ENCODE measurements at regions not wholly inside any gene's neighbourhood (a gene's known extent, or its start where the extent isn't known, plus 50 kb on each side); places are given as distances from the start of the nearest gene placed in this dataset.

GRCh38 chr2:144587306-144587705 is 67.4 kb upstream of the ZEB2 start:
- no peaks in the 10 kb centered on the region for H3K9me3 ChIP-seq (ENCODE audit: control insufficient read depth, insufficient read depth, low read depth, low read length)
- ChIA-PET CTCF (interaction anchor here (0.6 kb wide), 1 partner anchor 769 kb away, joined by 3 read pairs; no protein-coding TSS in a partner anchor), POLR2A (no interaction called here)

DNA sequence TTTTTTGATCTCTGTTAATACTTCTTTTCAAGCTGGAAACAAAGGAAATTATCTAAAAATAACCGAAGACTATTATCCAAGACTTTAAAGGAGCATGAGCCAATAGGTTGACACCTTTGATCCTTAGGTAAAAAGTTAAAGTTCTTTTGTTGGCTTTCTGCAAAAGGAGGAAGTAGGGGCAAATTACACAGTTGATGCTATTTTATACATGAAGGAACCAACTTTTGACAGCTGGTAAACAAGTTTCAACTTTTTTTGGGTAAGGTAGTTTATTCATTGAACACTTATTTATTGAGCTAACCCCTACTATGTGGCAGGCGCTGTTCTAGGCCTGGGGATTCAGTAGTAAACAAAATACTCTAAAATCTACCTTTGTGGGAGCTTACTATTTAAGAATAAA is 66.6 kb upstream of the ZEB2 start:
- TF ChIP-seq ZBTB49 (tag by site-specific recombination; IDR thresholded peaks at IDR 0.05; ENCODE audit: low read depth): no peak
- TF ChIP-seq SALL2 (tag by site-specific recombination; IDR thresholded peaks at IDR 0.05; ENCODE audit: borderline replicate concordance): no peak
- TF ChIP-seq EGR2 (tag by site-specific recombination; IDR thresholded peaks at IDR 0.05; ENCODE audit: low read depth): no peak
- TF ChIP-seq ZNF596 (tag by site-specific recombination; IDR thresholded peaks at IDR 0.05): no peak
- no peak for TF ChIP-seq ZNF274 (IDR thresholded peaks at IDR 0.05; ENCODE audit: low read length)
- no peak for TF ChIP-seq ZNF274 (tag by site-specific recombination; IDR thresholded peaks at IDR 0.05; ENCODE audit: borderline replicate concordance)
- TF ChIP-seq, protein P1, sequence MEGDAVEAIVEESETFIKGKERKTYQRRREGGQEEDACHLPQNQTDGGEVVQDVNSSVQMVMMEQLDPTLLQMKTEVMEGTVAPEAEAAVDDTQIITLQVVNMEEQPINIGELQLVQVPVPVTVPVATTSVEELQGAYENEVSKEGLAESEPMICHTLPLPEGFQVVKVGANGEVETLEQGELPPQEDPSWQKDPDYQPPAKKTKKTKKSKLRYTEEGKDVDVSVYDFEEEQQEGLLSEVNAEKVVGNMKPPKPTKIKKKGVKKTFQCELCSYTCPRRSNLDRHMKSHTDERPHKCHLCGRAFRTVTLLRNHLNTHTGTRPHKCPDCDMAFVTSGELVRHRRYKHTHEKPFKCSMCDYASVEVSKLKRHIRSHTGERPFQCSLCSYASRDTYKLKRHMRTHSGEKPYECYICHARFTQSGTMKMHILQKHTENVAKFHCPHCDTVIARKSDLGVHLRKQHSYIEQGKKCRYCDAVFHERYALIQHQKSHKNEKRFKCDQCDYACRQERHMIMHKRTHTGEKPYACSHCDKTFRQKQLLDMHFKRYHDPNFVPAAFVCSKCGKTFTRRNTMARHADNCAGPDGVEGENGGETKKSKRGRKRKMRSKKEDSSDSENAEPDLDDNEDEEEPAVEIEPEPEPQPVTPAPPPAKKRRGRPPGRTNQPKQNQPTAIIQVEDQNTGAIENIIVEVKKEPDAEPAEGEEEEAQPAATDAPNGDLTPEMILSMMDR (tag by site-specific recombination; IDR thresholded peaks at IDR 0.05): no peak
- TF ChIP-seq, protein P2, sequence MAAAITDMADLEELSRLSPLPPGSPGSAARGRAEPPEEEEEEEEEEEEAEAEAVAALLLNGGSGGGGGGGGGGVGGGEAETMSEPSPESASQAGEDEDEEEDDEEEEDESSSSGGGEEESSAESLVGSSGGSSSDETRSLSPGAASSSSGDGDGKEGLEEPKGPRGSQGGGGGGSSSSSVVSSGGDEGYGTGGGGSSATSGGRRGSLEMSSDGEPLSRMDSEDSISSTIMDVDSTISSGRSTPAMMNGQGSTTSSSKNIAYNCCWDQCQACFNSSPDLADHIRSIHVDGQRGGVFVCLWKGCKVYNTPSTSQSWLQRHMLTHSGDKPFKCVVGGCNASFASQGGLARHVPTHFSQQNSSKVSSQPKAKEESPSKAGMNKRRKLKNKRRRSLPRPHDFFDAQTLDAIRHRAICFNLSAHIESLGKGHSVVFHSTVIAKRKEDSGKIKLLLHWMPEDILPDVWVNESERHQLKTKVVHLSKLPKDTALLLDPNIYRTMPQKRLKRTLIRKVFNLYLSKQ (tag by site-specific recombination; IDR thresholded peaks at IDR 0.05; ENCODE audit: borderline replicate concordance): no peak
- TF ChIP-seq TRIM28 (IDR thresholded peaks at IDR 0.05; ENCODE audit: borderline replicate concordance, low read length): no peak
- H3K4me3 ChIP-seq (ENCODE audit: low read depth, low read length): no peak overlapping the region
- no peaks in the 10 kb centered on the region for H3K9me3 ChIP-seq (ENCODE audit: control insufficient read depth, insufficient read depth, low read depth, low read length)
- ChIA-PET CTCF (no interaction called here), POLR2A (no interaction called here)
- H3K27ac ChIP-seq (ENCODE audit: extremely low read depth, low read depth, low read length): no peak overlapping the region
- no peaks in the 10 kb centered on the region for H3K36me3 ChIP-seq (ENCODE audit: control insufficient read depth in 2 of 2, insufficient read depth in 1 of 2, low read length in 2 of 2)
- no peaks in the 10 kb centered on the region for H3K4me1 ChIP-seq (ENCODE audit: control insufficient read depth, insufficient read depth, low read length)

More at GRCh38 chr2:144587306-144587705, 67.4 kb upstream of the ZEB2 start:
- Histone ChIP-seq H3K4me1 (ENCODE audit: control insufficient read depth, insufficient read depth, low read length) (no peaks in the 10 kb centered on the region), H3K36me3 (ENCODE audit: control insufficient read depth in 2 of 2, insufficient read depth in 1 of 2, low read length in 2 of 2) (no peaks in the 10 kb centered on the region), H3K4me3 (ENCODE audit: low read depth, low read length) (no peak overlapping the region), H3K27ac (ENCODE audit: extremely low read depth, low read depth, low read length) (no peak overlapping the region)
- TF ChIP-seq ZFP41 (tag by site-specific recombination; IDR thresholded peaks at IDR 0.05; ENCODE audit: borderline replicate concordance) (no peak), ZNF768 (tag by site-specific recombination; IDR thresholded peaks at IDR 0.05) (no peak), EGR2 (tag by site-specific recombination; IDR thresholded peaks at IDR 0.05; ENCODE audit: low read depth) (no peak), ZNF701 (tag by site-specific recombination; IDR thresholded peaks at IDR 0.05) (no peak), ZNF10 (tag by site-specific recombination; IDR thresholded peaks at IDR 0.05) (no peak), ZNF624 (tag by site-specific recombination; IDR thresholded peaks at IDR 0.05) (no peak), ZNF302 (tag by site-specific recombination; IDR thresholded peaks at IDR 0.05; ENCODE audit: low read depth) (no peak), PRDM1 (tag by site-specific recombination; IDR thresholded peaks at IDR 0.05) (no peak), ZNF274 (IDR thresholded peaks at IDR 0.05; ENCODE audit: low read length) (no peak), ZNF274 (tag by site-specific recombination; IDR thresholded peaks at IDR 0.05; ENCODE audit: borderline replicate concordance) (no peak), ZNF658 (tag by site-specific recombination; IDR thresholded peaks at IDR 0.05) (no peak), ZNF112 (tag by site-specific recombination; IDR thresholded peaks at IDR 0.05) (no peak), SP7 (tag by site-specific recombination; IDR thresholded peaks at IDR 0.05) (no peak), ZNF558 (tag by site-specific recombination; IDR thresholded peaks at IDR 0.05) (no peak)
- TF ChIP-seq, protein P3, sequence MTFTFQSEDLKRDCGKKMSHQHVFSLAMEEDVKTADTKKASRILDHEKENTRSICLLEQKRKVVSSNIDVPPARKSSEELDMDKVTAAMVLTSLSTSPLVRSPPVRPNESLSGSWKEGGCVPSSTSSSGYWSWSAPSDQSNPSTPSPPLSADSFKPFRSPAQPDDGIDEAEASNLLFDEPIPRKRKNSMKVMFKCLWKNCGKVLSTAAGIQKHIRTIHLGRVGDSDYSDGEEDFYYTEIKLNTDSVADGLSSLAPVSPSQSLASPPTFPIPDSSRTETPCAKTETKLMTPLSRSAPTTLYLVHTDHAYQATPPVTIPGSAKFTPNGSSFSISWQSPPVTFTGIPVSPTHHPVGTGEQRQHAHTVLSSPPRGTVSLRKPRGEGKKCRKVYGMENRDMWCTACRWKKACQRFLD (tag by site-specific recombination; IDR thresholded peaks at IDR 0.05): no peak

Data from HEK293 (cell line).